Spleen (tissue), 11 donors: ENCODE measurements at regions not wholly inside any gene's neighbourhood (a gene's known extent, or its start where the extent isn't known, plus 50 kb on each side); places are given as distances from the start of the nearest gene placed in this dataset.

ENCODE experiments used
- DNase-seq: peaks from one replicate; pipeline ENCODE4 v3.0.0-alpha.2; 2020
- H3K27ac ChIP-seq, 8 donors: fragments of 200-600 bp; sonication (generic) in 7 of 8; 1 replicate in 4 of 8; 2 replicates in 4 of 8; pipeline versions ENCODE4 v1.5.0 to v1.8.0; 2016 to 2021; ENCODE audit warnings: inconsistent platforms in 4 of 8, mild to moderate bottlenecking in 4 of 8, moderate library complexity in 1 of 8
- H3K27me3 ChIP-seq, 7 donors: fragments of 200-600 bp; sonication (generic) in 6 of 7; replicated peaks in 1 of 7; 1 replicate in 4 of 7; 2 replicates in 3 of 7; pipeline versions ENCODE4 v1.5.0 to v1.8.0; 2016 to 2021; ENCODE audit warnings: inconsistent platforms in 3 of 7, mild to moderate bottlenecking in 1 of 7
- H3K36me3 ChIP-seq, 6 donors: fragments of 200-600 bp; sonication (generic) in 5 of 6; 1 replicate in 4 of 6; 2 replicates in 2 of 6; pipeline versions ENCODE4 v1.5.0 to v1.8.0; 2016 to 2021; ENCODE audit warnings: inconsistent platforms in 2 of 6
- H3K4me1 ChIP-seq, 6 donors: fragments of 200-600 bp; sonication (generic) in 5 of 6; 1 replicate in 3 of 6; 2 replicates in 3 of 6; pipeline versions ENCODE4 v1.5.0 to v1.8.0; 2016 to 2021; ENCODE audit warnings: inconsistent platforms in 3 of 6
- H3K4me3 ChIP-seq, 8 donors: fragments of 200-600 bp; sonication (generic) in 7 of 8; 1 replicate in 4 of 8; 2 replicates in 4 of 8; pipeline versions ENCODE4 v1.5.0 to v1.8.0; 2016 to 2021; ENCODE audit warnings: inconsistent platforms in 4 of 8, mild to moderate bottlenecking in 4 of 8, moderate library complexity in 2 of 8
- H3K9me3 ChIP-seq, 8 donors: fragments of 200-600 bp; sonication (generic) in 7 of 8; 1 replicate in 4 of 8; 2 replicates in 4 of 8; pipeline versions ENCODE4 v1.5.0 to v1.8.0; 2016 to 2021; ENCODE audit warnings: inconsistent platforms in 4 of 8
- POLR2A ChIP-seq, 3 donors: fragments of 450-650 bp; IDR thresholded peaks; one replicate each; pipeline ENCODE4 v1.5.1; 2017; ENCODE audit warnings: antibody characterized with exemption in 3 of 3, mild to moderate bottlenecking in 1 of 3
- POLR2AphosphoS5 ChIP-seq, 3 donors: sonication (generic); formaldehyde crosslinking; IDR thresholded peaks; one replicate each; pipeline ENCODE4 v1.5.1; 2017; ENCODE audit warnings: antibody characterized with exemption in 3 of 3
- WGBS, 5 donors: extraction: QIAGEN DNeasy Blood & Tissue Kit in 3 of 5; methylation state at CpG; one replicate each; pipeline versions ENCODE4 v1.1.5 to v1.1.7; 2013 to 2018; 5-methylcytosine and 5-hydroxymethylcytosine counted together
- intact Hi-C: fragments of 100-400 bp; cut with DNase I; formaldehyde crosslinking; loops from one replicate; pipeline ENCODE4 v1.15.0; 2023; ENCODE audit warnings: low total_unique reads
- TF ChIP-seq, protein P1 (sequence below), 11 experiments: fragments of 200-600 bp in 7 of 11; fragments of 450-650 bp in 4 of 11; sonication (generic) in 4 of 11; IDR thresholded peaks in 8 of 11; conservative IDR thresholded peaks in 3 of 11; 1 replicate in 7 of 11; 2 replicates in 4 of 11; pipeline versions ENCODE4 v1.4.0 to v1.8.0; 2016 to 2021; ENCODE audit warnings: antibody characterized with exemption in 11 of 11, inconsistent platforms in 4 of 11, mild to moderate bottlenecking in 1 of 11
- donor health status: healthy with polysubstance abuse.
- donor health status: DM: no; HTN: no; CAD: no; lungs with moderate emphysema.
- donor health status: DM: no; HTN: no; CAD: no.
- donor health status: Bipolar disorder and iron deficiency.
- donor health status: healthy.
- donor health status: DM: no; HTN: no; CAD: no.
- donor health status: DM: yes; HTN: yes; CAD: no.

DNA sequence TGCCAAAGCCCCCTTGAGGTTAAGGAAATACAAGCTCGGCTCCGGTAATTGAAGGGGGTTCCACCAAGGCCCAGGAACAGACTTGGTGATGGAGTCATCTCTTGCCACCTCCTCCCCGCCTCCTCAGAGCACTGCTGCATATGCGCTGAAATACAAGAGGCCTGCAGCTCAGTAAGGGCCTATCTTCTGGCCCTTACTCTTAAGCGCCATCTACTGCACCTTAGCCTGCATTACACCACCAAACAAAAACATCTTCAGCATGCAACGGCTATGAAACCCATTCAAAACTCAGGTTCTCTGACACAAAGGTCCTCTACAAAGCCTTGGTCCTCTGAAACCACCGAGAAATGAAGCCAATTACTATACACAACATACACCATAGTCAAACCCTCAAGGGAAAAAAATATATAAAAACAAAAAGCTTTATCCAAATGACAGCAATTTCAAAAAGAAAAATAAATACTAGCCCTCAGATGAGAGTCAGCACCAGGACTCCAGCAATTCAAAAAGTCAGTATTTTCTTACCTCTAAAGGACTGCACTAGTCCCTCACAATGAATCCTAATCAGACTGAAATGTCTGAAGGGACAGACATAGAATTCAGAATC lies 176.8 kb upstream of the TBX20 start:
- H3K9me3 ChIP-seq = peaks cover 0 to 23% (median 11%) of the 10 kb centered on the region in 8 donors
- DNase-seq = no peak
- 61 to 72% (median 68%) methylated on average over 7 of the region's 7 CpGs for WGBS, 5 donors

DNA sequence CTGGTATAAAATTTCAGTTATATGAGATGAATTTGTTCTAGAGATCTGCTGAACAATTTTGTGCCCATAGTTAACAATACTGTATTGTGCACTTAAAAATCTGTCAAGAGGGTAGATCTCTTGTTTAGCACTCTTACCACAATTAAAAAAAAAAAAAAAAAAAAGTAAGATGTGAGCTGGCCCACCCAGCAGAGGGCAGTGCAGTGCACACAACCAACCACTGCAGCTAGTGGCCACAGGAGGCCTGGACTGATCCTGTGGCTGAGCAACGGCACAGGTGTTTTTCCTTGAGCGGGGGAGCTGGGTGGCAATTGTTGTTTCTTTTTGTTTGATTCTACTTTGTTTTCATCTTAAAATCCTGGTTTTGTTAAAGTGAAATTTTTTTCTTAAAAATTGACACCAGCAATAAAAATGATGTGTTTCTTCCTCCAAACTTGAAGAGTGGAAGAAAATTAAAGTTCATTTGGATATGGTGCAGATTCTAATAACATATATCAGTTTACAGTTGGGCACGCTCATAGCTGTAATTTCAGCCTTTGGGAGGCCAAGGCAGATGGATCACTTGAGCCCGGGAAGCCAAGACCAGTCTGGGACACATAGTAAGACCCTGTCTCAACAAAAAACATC lies 171.1 kb upstream of the TBX20 start:
- DNase-seq = peak; percentile 81
- intact Hi-C loops = loop anchor here (10.0 kb wide), 3 partner anchors 110 to 480 kb away; no protein-coding TSS in a partner anchor

More for the DNA sequence above, 176.8 kb upstream of the TBX20 start:
- TF ChIP-seq POLR2A (IDR thresholded peaks at IDR 0.05) = no peak
- TF ChIP-seq, protein P1, sequence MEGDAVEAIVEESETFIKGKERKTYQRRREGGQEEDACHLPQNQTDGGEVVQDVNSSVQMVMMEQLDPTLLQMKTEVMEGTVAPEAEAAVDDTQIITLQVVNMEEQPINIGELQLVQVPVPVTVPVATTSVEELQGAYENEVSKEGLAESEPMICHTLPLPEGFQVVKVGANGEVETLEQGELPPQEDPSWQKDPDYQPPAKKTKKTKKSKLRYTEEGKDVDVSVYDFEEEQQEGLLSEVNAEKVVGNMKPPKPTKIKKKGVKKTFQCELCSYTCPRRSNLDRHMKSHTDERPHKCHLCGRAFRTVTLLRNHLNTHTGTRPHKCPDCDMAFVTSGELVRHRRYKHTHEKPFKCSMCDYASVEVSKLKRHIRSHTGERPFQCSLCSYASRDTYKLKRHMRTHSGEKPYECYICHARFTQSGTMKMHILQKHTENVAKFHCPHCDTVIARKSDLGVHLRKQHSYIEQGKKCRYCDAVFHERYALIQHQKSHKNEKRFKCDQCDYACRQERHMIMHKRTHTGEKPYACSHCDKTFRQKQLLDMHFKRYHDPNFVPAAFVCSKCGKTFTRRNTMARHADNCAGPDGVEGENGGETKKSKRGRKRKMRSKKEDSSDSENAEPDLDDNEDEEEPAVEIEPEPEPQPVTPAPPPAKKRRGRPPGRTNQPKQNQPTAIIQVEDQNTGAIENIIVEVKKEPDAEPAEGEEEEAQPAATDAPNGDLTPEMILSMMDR (IDR thresholded peaks at IDR 0.05 in 8 of 11, conservative IDR thresholded peaks at IDR 0.05 in 3 of 11) = no peak
- TF ChIP-seq POLR2AphosphoS5 (IDR thresholded peaks at IDR 0.05) = no peak
- H3K4me1 ChIP-seq = no peaks in the 10 kb centered on the region
- H3K4me3 ChIP-seq = no peak overlapping the region
- intact Hi-C loops = no loop called here
- no peaks in the 10 kb centered on the region for H3K36me3 ChIP-seq
- no peak overlapping the region for H3K27ac ChIP-seq
- no peaks in the 10 kb centered on the region for H3K27me3 ChIP-seq

DNA sequence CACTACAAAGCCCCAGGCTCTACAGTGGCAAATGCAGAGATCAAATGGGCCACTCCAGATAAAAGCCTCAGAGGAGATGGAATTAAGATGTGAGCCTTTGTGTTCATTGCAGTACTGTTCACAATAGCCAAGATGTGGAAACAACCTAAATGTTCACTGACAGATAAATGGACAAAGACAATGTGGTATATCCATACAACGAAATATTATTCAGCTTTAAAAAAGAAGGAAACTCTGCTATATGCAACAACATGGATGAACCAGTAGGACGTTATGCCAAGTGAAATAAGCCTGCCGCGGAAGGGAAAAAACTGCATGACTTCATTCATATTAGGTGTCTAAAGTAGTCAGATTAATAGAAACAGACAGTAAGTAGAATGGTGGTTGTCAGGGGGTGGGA lies 170.5 kb upstream of the TBX20 start:
- WGBS, 5 donors = 68 to 87% (median 81%) methylated on average over 4 of the region's 4 CpGs
- Histone ChIP-seq H3K27me3 (peaks cover 0 to 9% (median 0%) of the 10 kb centered on the region in 7 donors), H3K4me3 (no peak overlapping the region), H3K36me3 (no peaks in the 10 kb centered on the region), H3K9me3 (peaks cover 0 to 5% (median 0%) of the 10 kb centered on the region in 8 donors), H3K27ac (no peak overlapping the region), H3K4me1 (no peaks in the 10 kb centered on the region)
- DNase-seq = no peak
- intact Hi-C loops = loop anchor here (10.0 kb wide), 3 partner anchors 110 to 480 kb away; no protein-coding TSS in a partner anchor
- TF ChIP-seq, protein P1 (IDR thresholded peaks at IDR 0.05 in 8 of 11, conservative IDR thresholded peaks at IDR 0.05 in 3 of 11) = no peak
- TF ChIP-seq POLR2AphosphoS5 (IDR thresholded peaks at IDR 0.05) (no peak), POLR2A (IDR thresholded peaks at IDR 0.05) (no peak)

More for the DNA sequence above, 171.1 kb upstream of the TBX20 start:
- peaks cover 0 to 5% (median 0%) of the 10 kb centered on the region in 8 donors for H3K9me3 ChIP-seq
- 42 to 54% (median 48%) methylated on average over 4 of the region's 4 CpGs for WGBS, 5 donors
- no peaks in the 10 kb centered on the region for H3K36me3 ChIP-seq
- no peak overlapping the region for H3K4me3 ChIP-seq
- no peak for TF ChIP-seq POLR2AphosphoS5 (IDR thresholded peaks at IDR 0.05)
- TF ChIP-seq, protein P1 (IDR thresholded peaks at IDR 0.05 in 8 of 11, conservative IDR thresholded peaks at IDR 0.05 in 3 of 11) = peak; percentile 39 to 77 (median 61)
- peaks cover 0 to 7% (median 0%) of the 10 kb centered on the region in 7 donors for H3K27me3 ChIP-seq
- H3K27ac ChIP-seq = no peak overlapping the region
- no peaks in the 10 kb centered on the region for H3K4me1 ChIP-seq

DNA sequence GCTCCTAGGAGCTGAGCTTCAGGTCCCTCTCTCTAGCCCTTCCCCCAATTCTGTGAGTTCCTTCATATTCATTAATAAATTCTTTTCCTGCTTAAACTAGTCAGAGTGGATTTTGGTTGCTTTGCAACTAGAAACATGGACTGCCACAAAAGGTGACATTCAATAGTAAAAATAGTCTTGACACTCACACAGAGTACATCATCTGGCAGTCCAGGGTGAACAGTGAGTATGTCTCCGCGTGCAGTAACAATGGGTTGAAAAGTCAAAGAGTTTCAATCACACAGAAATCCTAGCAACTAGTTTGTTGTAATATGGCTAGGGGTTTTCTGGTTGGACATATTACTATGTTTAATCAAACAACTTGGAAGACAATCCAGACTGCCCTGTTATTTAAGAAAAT lies 168.8 kb upstream of the TBX20 start:
- H3K27ac ChIP-seq = no peak overlapping the region
- no peak for DNase-seq
- H3K4me3 ChIP-seq = no peak overlapping the region
- H3K36me3 ChIP-seq = no peaks in the 10 kb centered on the region
- peaks cover 0 to 9% (median 0%) of the 10 kb centered on the region in 7 donors for H3K27me3 ChIP-seq
- intact Hi-C loops = loop anchor here (10.0 kb wide), 3 partner anchors 112 to 482 kb away; no protein-coding TSS in a partner anchor
- TF ChIP-seq, protein P1 (IDR thresholded peaks at IDR 0.05 in 8 of 11, conservative IDR thresholded peaks at IDR 0.05 in 3 of 11) = no peak
- TF ChIP-seq POLR2A (IDR thresholded peaks at IDR 0.05) (no peak), POLR2AphosphoS5 (IDR thresholded peaks at IDR 0.05) (no peak)
- 94 to 100% (median 98%) methylated on average over 2 of the region's 2 CpGs for WGBS, 5 donors
- no peaks in the 10 kb centered on the region for H3K4me1 ChIP-seq
- H3K9me3 ChIP-seq = no peaks in the 10 kb centered on the region
